NB4 (cell line): ENCODE measurements at regions not wholly inside any gene's neighbourhood (a gene's known extent, or its start where the extent isn't known, plus 50 kb on each side); places are given as distances from the start of the nearest gene placed in this dataset.

Experiments
- DNase-seq: peaks from one replicate; pipeline ENCODE4 v3.0.0; 2010; ENCODE audit warnings: low read depth
- H3K4me3 ChIP-seq: one replicate; pipeline ENCODE4 v1.5.1; 2011; ENCODE audit warnings: mild to moderate bottlenecking, low read depth, low read length, moderate library complexity
- MAX ChIP-seq: IDR thresholded peaks from 2 replicates; pipeline ENCODE4 v1.6.1; 2011; ENCODE audit warnings: low read depth, low read length
- MYC ChIP-seq: IDR thresholded peaks from 2 replicates; pipeline ENCODE4 v1.6.1; 2011; ENCODE audit warnings: low read depth, low read length
- POLR2A ChIP-seq: IDR thresholded peaks from 2 replicates; pipeline ENCODE4 v1.6.1; 2011; ENCODE audit warnings: mild to moderate bottlenecking; ENCODE audit not compliant: insufficient read length; ENCODE audit errors: extremely low read depth
- TF ChIP-seq, protein P1 (sequence below): IDR thresholded peaks from one replicate; pipeline ENCODE4 v1.5.1; 2012; ENCODE audit warnings: low read depth, low read length

DNA sequence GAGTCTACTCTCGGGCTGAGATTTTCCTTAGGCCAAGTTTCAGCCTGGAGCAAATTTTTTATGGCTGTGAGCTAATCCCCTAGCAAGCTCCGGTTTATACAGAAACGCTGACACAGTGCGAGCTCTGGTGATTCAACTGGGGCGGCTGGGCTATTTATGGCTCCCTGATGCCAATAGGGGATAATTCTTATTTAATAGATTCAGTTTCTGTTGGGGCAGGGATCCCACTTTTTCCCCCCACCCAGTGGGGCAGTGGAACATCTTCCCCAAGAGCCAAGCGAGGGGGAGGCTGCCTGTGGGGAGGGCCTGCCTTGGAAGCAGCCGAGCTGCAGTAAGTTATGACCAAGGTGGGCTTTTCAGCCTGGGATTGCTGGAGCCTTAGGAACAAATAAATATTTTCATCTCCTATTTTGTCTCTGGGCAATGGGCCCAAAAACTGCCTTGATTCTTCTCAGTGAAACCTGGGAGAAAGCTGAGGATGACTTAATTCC lies 129.1 kb downstream of the MACROH2A1 start:
- TF ChIP-seq MYC (no peak), POLR2A (no peak), MAX (no peak)
- TF ChIP-seq, protein P1, sequence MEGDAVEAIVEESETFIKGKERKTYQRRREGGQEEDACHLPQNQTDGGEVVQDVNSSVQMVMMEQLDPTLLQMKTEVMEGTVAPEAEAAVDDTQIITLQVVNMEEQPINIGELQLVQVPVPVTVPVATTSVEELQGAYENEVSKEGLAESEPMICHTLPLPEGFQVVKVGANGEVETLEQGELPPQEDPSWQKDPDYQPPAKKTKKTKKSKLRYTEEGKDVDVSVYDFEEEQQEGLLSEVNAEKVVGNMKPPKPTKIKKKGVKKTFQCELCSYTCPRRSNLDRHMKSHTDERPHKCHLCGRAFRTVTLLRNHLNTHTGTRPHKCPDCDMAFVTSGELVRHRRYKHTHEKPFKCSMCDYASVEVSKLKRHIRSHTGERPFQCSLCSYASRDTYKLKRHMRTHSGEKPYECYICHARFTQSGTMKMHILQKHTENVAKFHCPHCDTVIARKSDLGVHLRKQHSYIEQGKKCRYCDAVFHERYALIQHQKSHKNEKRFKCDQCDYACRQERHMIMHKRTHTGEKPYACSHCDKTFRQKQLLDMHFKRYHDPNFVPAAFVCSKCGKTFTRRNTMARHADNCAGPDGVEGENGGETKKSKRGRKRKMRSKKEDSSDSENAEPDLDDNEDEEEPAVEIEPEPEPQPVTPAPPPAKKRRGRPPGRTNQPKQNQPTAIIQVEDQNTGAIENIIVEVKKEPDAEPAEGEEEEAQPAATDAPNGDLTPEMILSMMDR = no peak
- DNase-seq = no peak
- no peak overlapping the region for H3K4me3 ChIP-seq

- H3K4me3 ChIP-seq = no peak overlapping the region
- TF ChIP-seq POLR2A (no peak), MAX (no peak), MYC (no peak)
- TF ChIP-seq, protein P1 = no peak
- no peak for DNase-seq
Observed at GRCh38 chr5:135269199-135269598, 129.8 kb downstream of the MACROH2A1 start.

DNA sequence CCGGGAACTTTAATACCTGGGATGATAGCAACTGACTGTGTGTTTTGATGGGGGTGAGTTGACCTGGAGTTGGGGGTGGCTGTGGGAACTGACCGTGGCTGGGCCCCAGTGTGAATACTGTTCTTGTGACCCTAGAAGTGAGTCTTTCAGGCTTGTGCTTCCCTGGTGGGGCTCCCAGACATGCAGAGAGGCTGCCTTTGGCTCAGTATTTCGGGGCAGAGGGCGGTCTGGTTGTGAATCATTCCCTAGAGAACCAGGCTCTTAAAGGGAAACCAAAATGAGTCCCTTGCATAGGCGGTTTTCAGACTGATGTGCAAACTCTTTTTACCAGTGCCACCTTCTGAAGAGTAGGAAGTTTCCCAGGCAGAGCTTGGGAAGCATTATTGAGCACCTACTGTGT lies 132.1 kb downstream of the MACROH2A1 start:
- no peak for DNase-seq
- no peak for TF ChIP-seq POLR2A
- TF ChIP-seq MAX = no peak
- TF ChIP-seq, protein P1 = no peak
- TF ChIP-seq MYC = no peak
- no peak overlapping the region for H3K4me3 ChIP-seq

DNA sequence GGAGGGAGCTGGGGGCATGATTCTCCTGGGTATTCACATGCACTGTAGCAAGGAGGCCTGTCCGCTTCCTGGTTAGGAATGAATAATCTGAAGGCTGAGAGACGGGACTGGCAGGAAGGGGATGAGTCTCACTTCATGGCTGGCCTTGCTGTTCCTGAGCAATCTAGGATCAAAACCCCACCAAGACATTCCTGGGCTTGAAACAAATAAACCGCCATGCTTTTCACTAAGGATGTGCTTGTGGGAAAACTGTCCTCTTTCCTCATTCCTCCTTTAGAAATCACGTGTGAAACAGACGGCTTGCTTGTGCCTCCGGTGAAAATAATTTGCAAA lies 132.8 kb downstream of the MACROH2A1 start:
- no peak overlapping the region for H3K4me3 ChIP-seq
- DNase-seq = no peak
- TF ChIP-seq POLR2A = no peak

- DNase-seq = no peak
- H3K4me3 ChIP-seq = no peak overlapping the region
- no peak for TF ChIP-seq MYC
- TF ChIP-seq, protein P1 = no peak
- no peak for TF ChIP-seq MAX
- TF ChIP-seq POLR2A = no peak
Observed at GRCh38 chr5:135265497-135266302, 133.3 kb downstream of the MACROH2A1 start.

DNA sequence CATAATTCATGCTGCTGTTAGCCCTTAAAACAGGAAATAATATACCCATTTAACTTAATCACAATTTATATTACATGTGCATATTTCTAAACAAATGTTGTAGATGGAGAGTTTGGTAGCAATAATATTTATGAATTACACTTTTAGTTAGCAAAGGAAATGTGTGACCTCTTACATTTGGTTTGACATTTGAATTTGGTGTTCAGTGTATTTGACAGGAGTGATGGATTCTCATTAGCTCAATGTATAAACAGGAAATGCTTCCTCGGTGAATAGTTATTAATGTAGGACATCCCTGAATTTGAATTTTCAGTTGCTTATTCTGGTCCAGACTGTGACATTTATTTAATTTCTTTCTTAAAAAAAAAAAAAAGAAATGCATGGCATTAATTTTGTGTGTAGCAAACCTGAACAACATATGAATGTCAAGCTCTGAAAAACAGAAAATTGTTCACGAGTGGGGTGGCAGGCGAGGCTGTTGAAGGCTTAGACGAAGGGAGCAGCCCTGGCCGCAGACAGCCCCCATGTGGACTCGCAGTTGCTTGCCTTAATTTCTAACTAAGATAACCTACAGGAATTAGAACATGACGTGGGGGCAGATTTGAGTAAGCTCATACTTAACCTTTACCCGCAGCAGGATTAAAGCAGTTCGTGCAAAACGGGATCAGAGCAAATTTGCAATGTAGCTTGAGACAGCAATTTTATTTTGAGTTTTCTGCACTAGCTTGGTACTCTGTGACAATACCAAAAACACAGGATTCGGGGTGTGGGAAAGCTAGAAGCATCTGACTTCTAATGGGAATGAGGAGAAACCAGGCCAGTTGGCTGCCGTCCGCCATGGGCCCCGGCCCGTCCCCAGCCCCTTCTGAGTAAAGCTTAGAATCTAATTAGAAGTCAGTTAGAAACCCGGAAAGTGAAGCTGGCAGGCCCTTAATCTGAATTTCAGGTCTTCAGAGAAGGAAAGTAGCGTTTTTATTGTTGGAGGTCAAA lies 134.3 kb downstream of the MACROH2A1 start:
- no peak for DNase-seq
- H3K4me3 ChIP-seq = no peak overlapping the region
- TF ChIP-seq, protein P1 = no peak
- TF ChIP-seq MAX (no peak), MYC (no peak)
